Lower leg skin (tissue), 3 donors: ENCODE measurements at regions not wholly inside any gene's neighbourhood (a gene's known extent, or its start where the extent isn't known, plus 50 kb on each side); places are given as distances from the start of the nearest gene placed in this dataset.

Experiments
- POLR2A ChIP-seq, 2 donors: fragments of 450-650 bp; IDR thresholded peaks; one replicate each; pipeline ENCODE4 v1.6.1; 2016 to 2017; ENCODE audit warnings: antibody characterized with exemption in 2 of 2, mild to moderate bottlenecking in 1 of 2, moderate library complexity in 1 of 2
- TF ChIP-seq, protein P1 (sequence below), 3 donors: fragments of 450-650 bp; IDR thresholded peaks; one replicate each; pipeline ENCODE4 v1.5.1; 2016; ENCODE audit warnings: antibody characterized with exemption in 3 of 3, mild to moderate bottlenecking in 3 of 3, moderate library complexity in 2 of 3

GRCh38 chr5:56359809-56360685, 126.9 kb upstream of the ANKRD55 start:
- TF ChIP-seq, protein P1, sequence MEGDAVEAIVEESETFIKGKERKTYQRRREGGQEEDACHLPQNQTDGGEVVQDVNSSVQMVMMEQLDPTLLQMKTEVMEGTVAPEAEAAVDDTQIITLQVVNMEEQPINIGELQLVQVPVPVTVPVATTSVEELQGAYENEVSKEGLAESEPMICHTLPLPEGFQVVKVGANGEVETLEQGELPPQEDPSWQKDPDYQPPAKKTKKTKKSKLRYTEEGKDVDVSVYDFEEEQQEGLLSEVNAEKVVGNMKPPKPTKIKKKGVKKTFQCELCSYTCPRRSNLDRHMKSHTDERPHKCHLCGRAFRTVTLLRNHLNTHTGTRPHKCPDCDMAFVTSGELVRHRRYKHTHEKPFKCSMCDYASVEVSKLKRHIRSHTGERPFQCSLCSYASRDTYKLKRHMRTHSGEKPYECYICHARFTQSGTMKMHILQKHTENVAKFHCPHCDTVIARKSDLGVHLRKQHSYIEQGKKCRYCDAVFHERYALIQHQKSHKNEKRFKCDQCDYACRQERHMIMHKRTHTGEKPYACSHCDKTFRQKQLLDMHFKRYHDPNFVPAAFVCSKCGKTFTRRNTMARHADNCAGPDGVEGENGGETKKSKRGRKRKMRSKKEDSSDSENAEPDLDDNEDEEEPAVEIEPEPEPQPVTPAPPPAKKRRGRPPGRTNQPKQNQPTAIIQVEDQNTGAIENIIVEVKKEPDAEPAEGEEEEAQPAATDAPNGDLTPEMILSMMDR (IDR thresholded peaks at IDR 0.05): no peak
- TF ChIP-seq POLR2A (IDR thresholded peaks at IDR 0.05): no peak
